Suppressor macrophage treated with lipopolysaccharide for 1 hour (primary cell): ENCODE measurements at regions not wholly inside any gene's neighbourhood (a gene's known extent, or its start where the extent isn't known, plus 50 kb on each side); places are given as distances from the start of the nearest gene placed in this dataset.
"Not testable (repeated sequence)": the region's sequence is repeated elsewhere in the genome, so short reads cannot be mapped to it uniquely, and the experiment has no call there.

Experiments used
- DNase-seq, 3 donors: peaks; one replicate each; pipeline ENCODE4 v3.0.0-alpha.2; 2020 to 2022

GRCh38 chr17:13792314-13792713 lies 190.6 kb upstream of the HS3ST3A1 start:
- no peak for DNase-seq

- no peak for DNase-seq
Measured at GRCh38 chr17:13793951-13794350, 192.2 kb upstream of the HS3ST3A1 start.

GRCh38 chr17:13797863-13798262 lies 196.1 kb upstream of the HS3ST3A1 start:
- no peak for DNase-seq

- DNase-seq: no peak
Measured at GRCh38 chr17:13806092-13806491, 204.4 kb upstream of the HS3ST3A1 start.

- no peak for DNase-seq
Measured at GRCh38 chr17:13807103-13807502, 205.4 kb upstream of the HS3ST3A1 start.

GRCh38 chr17:13812350-13812749 lies 210.6 kb upstream of the HS3ST3A1 start:
- no peak for DNase-seq

GRCh38 chr17:13813347-13814240 lies 211.9 kb upstream of the HS3ST3A1 start:
- DNase-seq: no peak

- DNase-seq: no peak
Measured at GRCh38 chr17:13822700-13823099, 221.0 kb upstream of the HS3ST3A1 start.

GRCh38 chr17:13825526-13826040 lies 223.9 kb upstream of the HS3ST3A1 start:
- DNase-seq: no peak

GRCh38 chr17:13827118-13827517 lies 225.4 kb upstream of the HS3ST3A1 start:
- no peak for DNase-seq

- DNase-seq: no peak
Measured at GRCh38 chr17:13833921-13834320, 232.2 kb upstream of the HS3ST3A1 start.

GRCh38 chr17:13835151-13835550 lies 233.4 kb upstream of the HS3ST3A1 start:
- DNase-seq: no peak

- DNase-seq: no peak
Measured at GRCh38 chr17:13837417-13837816, 231.9 kb upstream of the COX10 start.

GRCh38 chr17:13840254-13840653 lies 229.1 kb upstream of the COX10 start:
- no peak for DNase-seq

GRCh38 chr17:13843862-13844635 lies 225.3 kb upstream of the COX10 start:
- no peak for DNase-seq

- DNase-seq: no peak
Measured at GRCh38 chr17:13851889-13852288, 217.4 kb upstream of the COX10 start.

- not testable (repeated sequence) for DNase-seq
Measured at GRCh38 chr17:13855730-13856129, 213.6 kb upstream of the COX10 start.

- peak; percentile 26 to 36 (median 32) for DNase-seq
Measured at GRCh38 chr17:13862346-13862745, 207.0 kb upstream of the COX10 start.

- DNase-seq: no peak
Measured at GRCh38 chr17:13863436-13863835, 205.9 kb upstream of the COX10 start.

- DNase-seq: peak; percentile 1 to 31 (median 20)
Measured at GRCh38 chr17:13864521-13864920, 204.8 kb upstream of the COX10 start.

- no peak for DNase-seq
Measured at GRCh38 chr17:13865650-13866049, 203.7 kb upstream of the COX10 start.

GRCh38 chr17:13869331-13869940 lies 199.9 kb upstream of the COX10 start:
- no peak for DNase-seq

- no peak for DNase-seq
Measured at GRCh38 chr17:13871261-13871660, 198.0 kb upstream of the COX10 start.
